Esophagus squamous epithelium (tissue), 5 donors: ENCODE measurements at regions not wholly inside any gene's neighbourhood (a gene's known extent, or its start where the extent isn't known, plus 50 kb on each side); places are given as distances from the start of the nearest gene placed in this dataset.

Experiments
- DNase-seq: peaks from one replicate; lab custom pipeline; 2025; lab: John Stamatoyannopoulos, UW
- H3K27ac ChIP-seq, 4 donors: fragments of 200-600 bp; sonication (generic); one replicate each; pipeline ENCODE4 v1.5.1; 2016 to 2019; ENCODE audit warnings: mild to moderate bottlenecking in 1 of 4
- H3K27me3 ChIP-seq, 4 donors: fragments of 200-600 bp; sonication (generic); 1 replicate in 3 of 4; 2 replicates in 1 of 4; pipeline versions ENCODE4 v1.5.1 to v1.6.0; 2017 to 2021; ENCODE audit warnings: antibody characterized with exemption in 1 of 4
- H3K36me3 ChIP-seq, 3 donors: fragments of 200-600 bp; sonication (generic); one replicate each; pipeline ENCODE4 v1.5.1; 2016 to 2019
- H3K4me1 ChIP-seq, 3 donors: fragments of 200-600 bp; sonication (generic); one replicate each; pipeline ENCODE4 v1.5.1; 2017 to 2019
- H3K4me3 ChIP-seq, 4 donors: fragments of 200-600 bp; sonication (generic); 1 replicate in 3 of 4; 2 replicates in 1 of 4; pipeline ENCODE4 v1.5.1; 2016 to 2019; ENCODE audit warnings: mild to moderate bottlenecking in 2 of 4, moderate library complexity in 1 of 4
- H3K9me3 ChIP-seq, 3 donors: fragments of 200-600 bp; sonication (generic); one replicate each; pipeline ENCODE4 v1.5.1; 2016 to 2019
- CTCF ChIP-seq, 6 experiments: fragments of 450-650 bp in 4 of 6; fragments of 200-600 bp in 2 of 6; sonication (generic) in 2 of 6; IDR thresholded peaks; one replicate each; pipeline ENCODE4 v1.5.1; 2016 to 2019; ENCODE audit warnings: antibody characterized with exemption in 6 of 6, mild to moderate bottlenecking in 4 of 6, moderate library complexity in 4 of 6
- POLR2A ChIP-seq, 4 donors: fragments of 450-650 bp; IDR thresholded peaks; one replicate each; pipeline ENCODE4 v1.6.1; 2017; ENCODE audit warnings: antibody characterized with exemption in 4 of 4, mild to moderate bottlenecking in 4 of 4, moderate library complexity in 3 of 4
- WGBS, 2 donors: methylation state at CpG; one replicate each; pipeline ENCODE4 v1.1.5; 2018; 5-methylcytosine and 5-hydroxymethylcytosine counted together
- intact Hi-C: fragments of 100-400 bp; cut with DNase I; formaldehyde crosslinking; loops from one replicate; pipeline ENCODE4 v1.15.0; 2022
- donor health status: DM: yes; HTN: yes; CAD: no.

- no peak overlapping the region for H3K4me3 ChIP-seq
- H3K27me3 ChIP-seq: peaks cover 0 to 63% (median 5%) of the 10 kb centered on the region in 4 donors
- DNase-seq: no peak
- intact Hi-C loops: no loop called here
- H3K4me1 ChIP-seq: no peaks in the 10 kb centered on the region
- TF ChIP-seq POLR2A (IDR thresholded peaks at IDR 0.05) (no peak), CTCF (IDR thresholded peaks at IDR 0.05) (no peak)
- no peaks in the 10 kb centered on the region for H3K36me3 ChIP-seq
- H3K9me3 ChIP-seq: no peaks in the 10 kb centered on the region
- no peak overlapping the region for H3K27ac ChIP-seq
- 75 to 79% methylated on average over 2 of the region's 6 CpGs for WGBS, 2 donors
These were observed 75.2 kb upstream of the ZC3H12A start for GRCh38 chr1:37399205-37399604.

- no peaks in the 10 kb centered on the region for H3K9me3 ChIP-seq
- no peak overlapping the region for H3K27ac ChIP-seq
- H3K4me1 ChIP-seq: no peaks in the 10 kb centered on the region
- H3K4me3 ChIP-seq: no peak overlapping the region
- 17 to 41% methylated on average over 1 to 3 of the region's 3 CpGs for WGBS, 2 donors
- no peak for DNase-seq
- intact Hi-C loops: no loop called here
- H3K27me3 ChIP-seq: peaks cover 0 to 61% (median 5%) of the 10 kb centered on the region in 4 donors
- H3K36me3 ChIP-seq: no peaks in the 10 kb centered on the region
- TF ChIP-seq POLR2A (IDR thresholded peaks at IDR 0.05): no peak
- no peak for TF ChIP-seq CTCF (IDR thresholded peaks at IDR 0.05)
These were observed 74.4 kb upstream of the ZC3H12A start for GRCh38 chr1:37399830-37400464.

GRCh38 chr1:37400466-37401225 is 73.7 kb upstream of the ZC3H12A start:
- Histone ChIP-seq H3K27me3 (peaks cover 0 to 54% (median 5%) of the 10 kb centered on the region in 4 donors), H3K4me3 (no peak overlapping the region), H3K4me1 (no peaks in the 10 kb centered on the region), H3K27ac (no peak overlapping the region), H3K36me3 (no peaks in the 10 kb centered on the region), H3K9me3 (no peaks in the 10 kb centered on the region)
- intact Hi-C loops: no loop called here
- 50% methylated on average over 19 to 20 of the region's 21 CpGs for WGBS, 2 donors
- no peak for DNase-seq
- TF ChIP-seq CTCF (IDR thresholded peaks at IDR 0.05) (no peak), POLR2A (IDR thresholded peaks at IDR 0.05) (no peak)

GRCh38 chr1:37403166-37403565 is 71.2 kb upstream of the ZC3H12A start:
- H3K36me3 ChIP-seq: no peaks in the 10 kb centered on the region
- TF ChIP-seq POLR2A (IDR thresholded peaks at IDR 0.05) (no peak), CTCF (IDR thresholded peaks at IDR 0.05) (no peak)
- no peak overlapping the region for H3K4me3 ChIP-seq
- H3K27ac ChIP-seq: no peak overlapping the region
- intact Hi-C loops: no loop called here
- H3K27me3 ChIP-seq: peaks cover 0 to 38% (median 0%) of the 10 kb centered on the region in 4 donors
- WGBS, 2 donors: 75 to 94% methylated on average over 3 of the region's 4 CpGs
- no peak for DNase-seq
- no peaks in the 10 kb centered on the region for H3K9me3 ChIP-seq
- no peaks in the 10 kb centered on the region for H3K4me1 ChIP-seq

- H3K4me1 ChIP-seq: no peaks in the 10 kb centered on the region
- H3K36me3 ChIP-seq: no peaks in the 10 kb centered on the region
- H3K27ac ChIP-seq: no peak overlapping the region
- peaks cover 0 to 33% (median 0%) of the 10 kb centered on the region in 4 donors for H3K27me3 ChIP-seq
- no peak for TF ChIP-seq POLR2A (IDR thresholded peaks at IDR 0.05)
- TF ChIP-seq CTCF (IDR thresholded peaks at IDR 0.05): no peak
- DNase-seq: no peak
- no peak overlapping the region for H3K4me3 ChIP-seq
- WGBS, 2 donors: 43 to 63% methylated on average over 1 to 4 of the region's 4 CpGs
- H3K9me3 ChIP-seq: no peaks in the 10 kb centered on the region
- intact Hi-C loops: no loop called here
These were observed 69.7 kb upstream of the ZC3H12A start for GRCh38 chr1:37404711-37405110.
